SJCRH30 (cell line): ENCODE measurements at regions not wholly inside any gene's neighbourhood (a gene's known extent, or its start where the extent isn't known, plus 50 kb on each side); places are given as distances from the start of the nearest gene placed in this dataset.

Experiments
- DNase-seq, 2 experiments: peaks; one replicate each; pipeline ENCODE4 v3.0.0-alpha.2; 2015 to 2020
- H3K27ac ChIP-seq: fragments of 250-450 bp; sonication (Bioruptor Pico); 2 replicates; pipeline ENCODE4 v1.5.1; 2020; ENCODE audit warnings: mild to moderate bottlenecking, moderate library complexity
- H3K27me3 ChIP-seq: fragments of 250-450 bp; sonication (Bioruptor Pico); 2 replicates; pipeline ENCODE4 v1.5.1; 2020; ENCODE audit warnings: mild to moderate bottlenecking, moderate library complexity
- H3K36me3 ChIP-seq: fragments of 250-450 bp; sonication (Bioruptor Pico); 2 replicates; pipeline ENCODE4 v1.5.1; 2020; ENCODE audit warnings: mild to moderate bottlenecking, moderate library complexity
- H3K4me1 ChIP-seq: fragments of 250-450 bp; sonication (Bioruptor Pico); 2 replicates; pipeline ENCODE4 v1.5.1; 2020; ENCODE audit warnings: mild to moderate bottlenecking, moderate library complexity
- H3K4me3 ChIP-seq: fragments of 250-450 bp; sonication (Bioruptor Pico); 2 replicates; pipeline ENCODE4 v1.5.1; 2020; ENCODE audit warnings: mild to moderate bottlenecking, moderate library complexity
- H3K9me3 ChIP-seq: fragments of 250-450 bp; sonication (Bioruptor Pico); replicated peaks from 2 replicates; pipeline ENCODE4 v1.5.1; 2020; ENCODE audit warnings: mild to moderate bottlenecking, moderate library complexity

DNA sequence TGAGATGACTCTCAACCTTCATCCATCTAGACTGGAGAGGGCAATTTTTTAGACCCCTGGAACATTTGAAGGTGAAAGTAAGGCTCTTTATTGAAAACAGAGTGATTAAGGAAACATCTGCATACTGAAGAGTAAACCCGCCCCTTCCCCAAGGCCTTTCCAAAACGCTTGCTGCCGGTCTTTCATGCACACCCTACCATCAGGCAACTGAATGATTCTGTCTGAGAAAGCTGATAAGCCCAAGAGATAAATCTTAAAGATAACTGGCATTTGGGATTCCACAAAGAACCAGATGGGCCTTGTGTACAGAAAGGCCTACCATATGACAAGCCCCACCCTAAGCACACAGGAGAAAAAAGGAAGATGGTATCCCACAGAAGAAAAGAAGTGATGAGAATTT, 54.4 kb upstream of the PIK3R1 start:
- Histone ChIP-seq H3K4me1 (no peaks in the 10 kb centered on the region), H3K27me3 (no peaks in the 10 kb centered on the region), H3K9me3 (no peaks in the 10 kb centered on the region)

DNA sequence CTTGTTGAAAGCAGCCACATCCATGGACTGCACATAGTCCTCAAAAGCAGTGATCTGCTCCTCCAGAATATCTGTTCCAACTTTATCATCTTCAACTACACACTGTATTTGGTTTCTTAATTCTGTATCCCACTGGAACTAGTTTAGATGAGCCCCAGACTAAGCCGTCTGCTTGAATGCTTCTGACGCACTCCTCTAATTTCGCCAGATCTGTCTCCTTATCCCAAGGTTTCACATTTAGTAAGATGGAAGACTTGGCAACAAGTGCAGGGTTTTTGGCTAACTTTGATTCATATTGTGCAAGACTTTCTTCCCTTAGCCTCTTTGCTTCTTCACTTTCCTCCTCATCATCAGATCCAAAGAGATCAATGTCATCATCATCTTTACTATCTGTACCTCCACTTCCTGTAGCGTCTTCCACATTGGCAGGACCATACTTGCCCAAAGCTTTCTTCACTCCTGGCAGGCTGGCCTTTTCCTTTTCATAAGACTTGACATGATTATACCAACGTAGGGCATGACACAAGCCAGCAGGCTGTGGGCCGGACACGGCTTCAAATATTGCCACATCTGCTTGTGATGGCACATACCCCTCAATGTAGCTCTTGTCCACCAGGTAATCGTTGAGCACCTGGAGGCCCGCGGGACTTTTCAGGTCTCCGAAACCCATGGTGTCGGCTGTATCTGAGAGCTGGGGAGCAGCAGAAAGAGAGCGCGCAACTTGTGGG, 56.2 kb upstream of the PIK3R1 start:
- Histone ChIP-seq H3K27ac (no peak overlapping the region), H3K4me1 (no peaks in the 10 kb centered on the region), H3K4me3 (no peak overlapping the region), H3K36me3 (no peaks in the 10 kb centered on the region), H3K9me3 (no peaks in the 10 kb centered on the region), H3K27me3 (no peaks in the 10 kb centered on the region)
- no peak for DNase-seq

More for the DNA sequence above, 54.4 kb upstream of the PIK3R1 start:
- Histone ChIP-seq H3K4me3 (no peak overlapping the region), H3K27ac (no peak overlapping the region), H3K36me3 (no peaks in the 10 kb centered on the region)
- DNase-seq = no peak

DNA sequence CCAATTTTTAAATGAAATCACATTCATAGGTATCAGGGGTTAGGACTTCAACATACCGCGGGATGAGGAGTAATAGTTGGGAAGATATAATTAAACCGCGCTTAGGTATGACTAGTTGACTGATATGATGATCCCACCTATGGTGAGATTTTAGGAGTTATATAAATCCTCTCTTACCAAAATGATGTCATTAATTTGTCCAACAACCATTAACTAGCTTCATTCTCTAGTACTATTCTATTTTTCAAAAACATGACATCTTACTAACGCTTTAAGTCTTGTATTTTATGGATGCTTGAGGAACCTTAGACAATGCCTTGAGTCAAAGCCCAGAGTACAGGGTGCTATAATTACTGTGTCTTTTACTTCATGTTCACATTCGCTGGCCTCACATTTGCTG, 59.6 kb upstream of the PIK3R1 start:
- H3K27ac ChIP-seq = no peak overlapping the region
- H3K9me3 ChIP-seq = no peaks in the 10 kb centered on the region
- no peak for DNase-seq
- no peak overlapping the region for H3K4me3 ChIP-seq
- no peaks in the 10 kb centered on the region; the same call in 1 of the 2 replicates for H3K27me3 ChIP-seq
- no peaks in the 10 kb centered on the region for H3K36me3 ChIP-seq
- H3K4me1 ChIP-seq = no peaks in the 10 kb centered on the region

GRCh38 chr5:68154119-68154857, 61.3 kb upstream of the PIK3R1 start:
- no peak overlapping the region for H3K27ac ChIP-seq
- DNase-seq = no peak

DNA sequence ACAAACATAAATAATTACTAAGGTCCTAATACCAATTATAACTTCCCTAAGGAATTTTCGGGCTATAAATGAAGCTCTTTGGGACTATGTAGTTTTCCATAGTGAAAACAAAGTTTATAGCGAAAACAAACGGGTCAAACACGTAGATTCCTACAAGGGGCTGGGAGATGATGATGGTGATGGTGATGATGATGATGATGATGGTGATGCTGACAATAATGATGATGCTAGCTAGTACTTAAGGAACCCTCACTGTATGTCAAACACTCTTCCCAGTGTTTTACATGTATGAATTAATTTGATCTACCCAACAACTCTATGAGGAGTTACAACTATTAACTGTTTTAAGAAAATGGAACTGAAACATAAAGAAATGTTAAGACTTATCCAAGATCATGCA, 63.7 kb upstream of the PIK3R1 start:
- Histone ChIP-seq H3K9me3 (no peaks in the 10 kb centered on the region), H3K4me1 (no peaks in the 10 kb centered on the region), H3K4me3 (no peak overlapping the region), H3K27ac (no peak overlapping the region), H3K27me3 (no peaks in the 10 kb centered on the region; the same call in 1 of the 2 replicates), H3K36me3 (no peaks in the 10 kb centered on the region)
- no peak for DNase-seq

More at GRCh38 chr5:68154119-68154857, 61.3 kb upstream of the PIK3R1 start:
- H3K27me3 ChIP-seq = no peaks in the 10 kb centered on the region; the same call in 1 of the 2 replicates
- no peaks in the 10 kb centered on the region for H3K9me3 ChIP-seq
- H3K4me3 ChIP-seq = no peak overlapping the region
- no peaks in the 10 kb centered on the region for H3K36me3 ChIP-seq
- H3K4me1 ChIP-seq = no peaks in the 10 kb centered on the region

- H3K4me3 ChIP-seq = no peak overlapping the region
- H3K27me3 ChIP-seq = no peaks in the 10 kb centered on the region; the same call in 1 of the 2 replicates
- no peak overlapping the region for H3K27ac ChIP-seq
- no peaks in the 10 kb centered on the region for H3K36me3 ChIP-seq
- DNase-seq = no peak
- no peaks in the 10 kb centered on the region for H3K9me3 ChIP-seq
- H3K4me1 ChIP-seq = no peaks in the 10 kb centered on the region
Observed at GRCh38 chr5:68149189-68149588, 66.4 kb upstream of the PIK3R1 start.

DNA sequence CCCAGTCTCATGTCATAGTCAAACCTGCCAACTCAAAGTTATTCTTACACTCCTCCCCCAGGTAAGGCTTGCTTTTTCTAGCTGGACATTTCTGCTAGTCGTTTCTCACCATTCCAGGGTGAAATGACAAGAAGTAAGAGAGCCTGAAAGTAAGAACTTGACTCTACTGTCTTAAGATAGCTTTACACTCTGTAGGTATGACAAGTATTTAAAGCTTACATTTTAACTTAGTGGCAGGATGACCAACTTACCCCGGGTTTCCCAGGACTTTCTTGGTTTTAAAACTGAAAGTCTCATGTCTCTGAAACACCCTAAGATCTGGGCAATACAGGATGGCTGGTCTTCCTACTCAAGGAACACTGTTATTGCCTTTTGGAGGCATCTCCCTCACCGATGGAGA, 67.5 kb upstream of the PIK3R1 start:
- Histone ChIP-seq H3K27ac (no peak overlapping the region), H3K9me3 (no peaks in the 10 kb centered on the region), H3K4me3 (no peak overlapping the region), H3K27me3 (no peaks in the 10 kb centered on the region; the same call in 1 of the 2 replicates), H3K36me3 (no peaks in the 10 kb centered on the region), H3K4me1 (no peaks in the 10 kb centered on the region)
- DNase-seq = no peak

DNA sequence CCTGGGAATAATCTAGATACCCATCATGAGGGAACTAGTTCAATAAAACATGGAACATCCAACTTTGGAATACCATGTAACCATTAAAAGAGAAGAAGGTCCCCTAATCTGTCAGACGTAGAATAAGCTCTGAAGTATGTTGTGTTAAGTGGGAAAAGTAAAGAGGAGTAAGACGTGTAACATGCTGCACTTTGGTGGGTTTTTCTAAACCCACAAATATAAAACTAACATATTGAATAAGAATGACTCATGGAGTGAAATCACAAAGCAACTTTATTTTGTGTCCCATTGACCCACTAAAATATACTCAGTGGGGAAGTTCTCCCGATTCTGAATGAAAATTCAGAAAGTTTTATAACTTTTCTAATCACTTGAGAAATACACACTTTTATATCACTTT, 67.9 kb upstream of the PIK3R1 start:
- H3K9me3 ChIP-seq = no peaks in the 10 kb centered on the region
- no peak for DNase-seq
- H3K4me1 ChIP-seq = no peaks in the 10 kb centered on the region
- H3K4me3 ChIP-seq = no peak overlapping the region
- H3K27ac ChIP-seq = no peak overlapping the region
- no peaks in the 10 kb centered on the region for H3K36me3 ChIP-seq
- no peaks in the 10 kb centered on the region; the same call in 1 of the 2 replicates for H3K27me3 ChIP-seq

GRCh38 chr5:68141494-68141893, 74.1 kb upstream of the PIK3R1 start:
- Histone ChIP-seq H3K4me1 (no peaks in the 10 kb centered on the region), H3K27ac (no peak overlapping the region), H3K36me3 (no peaks in the 10 kb centered on the region), H3K4me3 (no peak overlapping the region), H3K9me3 (no peaks in the 10 kb centered on the region), H3K27me3 (0 out of 2 replicates have a peak, but pooled peaks cover 3% of the 10 kb centered on the region)
- no peak for DNase-seq

DNA sequence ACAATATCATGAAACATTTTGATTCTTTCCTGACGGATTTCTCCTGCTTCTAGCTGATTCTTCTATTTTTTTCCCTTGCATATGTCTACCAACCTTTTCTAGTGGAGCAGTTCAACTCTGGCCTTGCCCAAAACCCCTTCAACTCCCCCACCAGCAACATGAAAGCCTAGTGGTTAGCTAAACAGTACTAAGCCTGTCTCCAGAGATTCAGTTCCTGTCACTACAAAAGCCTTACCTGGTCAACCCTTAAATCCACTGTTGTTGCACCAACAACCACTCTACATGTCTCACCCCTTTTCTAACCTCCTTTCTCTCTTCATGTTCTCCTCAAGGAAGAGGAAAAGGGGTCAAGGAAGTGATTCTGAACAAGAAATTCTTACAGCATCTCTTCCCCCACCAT, 74.8 kb upstream of the PIK3R1 start:
- Histone ChIP-seq H3K27me3 (0 out of 2 replicates have a peak, but pooled peaks cover 3% of the 10 kb centered on the region), H3K9me3 (no peaks in the 10 kb centered on the region), H3K4me1 (no peaks in the 10 kb centered on the region), H3K36me3 (no peaks in the 10 kb centered on the region), H3K4me3 (no peak overlapping the region), H3K27ac (no peak overlapping the region)
- DNase-seq = no peak

DNA sequence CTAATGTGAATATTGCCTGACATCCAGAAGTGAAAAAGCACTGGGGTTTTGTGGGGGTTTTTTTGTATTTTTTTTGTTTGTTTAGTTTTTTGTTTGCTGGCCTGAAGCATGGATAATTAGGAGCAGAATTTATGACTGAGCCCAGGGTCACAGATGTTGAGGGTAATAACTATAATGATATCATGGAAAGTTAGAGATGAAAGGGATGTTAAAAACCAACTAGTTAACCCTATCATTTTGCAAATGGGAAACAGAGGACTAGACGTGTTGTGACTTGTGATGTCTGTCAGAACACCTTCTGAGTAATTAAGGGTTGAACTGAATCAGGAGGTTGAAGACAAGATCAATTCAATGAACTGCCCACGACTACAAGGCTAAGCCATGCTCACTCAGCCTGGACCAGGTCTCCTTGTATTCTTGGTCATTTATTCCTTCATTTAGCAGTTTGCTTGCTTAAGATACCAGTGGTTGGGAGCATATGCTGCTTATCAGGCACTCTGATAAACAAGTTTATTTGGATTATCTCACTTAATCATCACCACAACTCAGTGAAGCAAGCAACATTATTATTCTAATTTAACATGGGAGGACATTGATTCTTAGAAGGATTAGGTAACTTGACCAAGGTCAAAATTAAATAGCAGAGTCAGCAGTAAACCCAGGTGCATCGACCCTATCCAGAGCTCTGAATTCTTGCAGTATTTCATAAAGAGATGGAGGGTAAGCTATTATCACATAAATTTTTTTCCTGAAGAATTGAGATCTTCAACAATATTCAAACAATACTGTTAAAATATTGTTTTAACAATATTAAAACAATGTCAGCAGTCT, 75.7 kb upstream of the PIK3R1 start:
- no peak for DNase-seq
- Histone ChIP-seq H3K4me3 (no peak overlapping the region), H3K36me3 (no peaks in the 10 kb centered on the region), H3K9me3 (no peaks in the 10 kb centered on the region), H3K27me3 (0 out of 2 replicates have a peak, but pooled peaks cover 3% of the 10 kb centered on the region), H3K27ac (no peak overlapping the region), H3K4me1 (no peaks in the 10 kb centered on the region)

GRCh38 chr5:68137511-68138140, 77.9 kb upstream of the PIK3R1 start:
- H3K9me3 ChIP-seq = no peaks in the 10 kb centered on the region
- H3K4me1 ChIP-seq = no peaks in the 10 kb centered on the region
- H3K27ac ChIP-seq = no peak overlapping the region
- no peaks in the 10 kb centered on the region for H3K36me3 ChIP-seq
- H3K27me3 ChIP-seq = 0 out of 2 replicates have a peak, but pooled peaks cover 3% of the 10 kb centered on the region
- no peak overlapping the region for H3K4me3 ChIP-seq
- no peak for DNase-seq

DNA sequence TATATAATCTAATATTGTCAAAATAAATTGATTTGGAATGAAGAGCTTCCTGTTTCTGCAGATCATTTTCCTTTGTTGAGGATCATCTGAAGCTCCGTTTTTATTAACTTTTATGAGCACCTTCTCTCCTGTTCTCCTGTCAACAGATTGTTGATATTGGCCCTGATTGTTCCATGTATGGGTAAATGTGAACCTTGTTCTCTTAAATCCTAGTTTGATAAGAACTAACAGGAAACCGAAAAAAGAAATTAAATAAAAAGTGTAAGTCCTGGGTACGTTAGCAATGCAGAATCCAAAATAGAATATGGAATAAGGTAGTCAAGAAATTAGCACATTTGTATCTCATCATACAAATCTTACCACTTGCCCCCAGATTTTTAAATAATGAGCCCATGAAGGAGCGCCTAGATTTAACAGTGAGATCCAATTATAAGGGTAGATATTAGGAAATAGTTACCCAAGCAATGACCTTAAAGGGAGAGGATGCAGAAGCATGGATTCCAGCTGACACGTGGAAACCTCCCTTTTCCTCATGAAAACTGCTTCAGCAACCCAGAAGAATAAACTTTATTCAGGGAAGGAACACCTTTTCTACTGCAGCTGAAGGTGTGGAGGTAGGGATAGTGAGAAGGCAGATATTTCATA, 80.8 kb upstream of the PIK3R1 start:
- Histone ChIP-seq H3K4me3 (no peak overlapping the region), H3K27me3 (0 out of 2 replicates have a peak, but pooled peaks cover 3% of the 10 kb centered on the region), H3K9me3 (no peaks in the 10 kb centered on the region), H3K4me1 (no peaks in the 10 kb centered on the region), H3K36me3 (no peaks in the 10 kb centered on the region), H3K27ac (no peak overlapping the region)
- DNase-seq = no peak
